GM12878 (cell line): ENCODE measurements at regions not wholly inside any gene's neighbourhood (a gene's known extent, or its start where the extent isn't known, plus 50 kb on each side); places are given as distances from the start of the nearest gene placed in this dataset.

ENCODE experiments used
- IRF3 ChIP-seq: fragments of 450-650 bp; IDR thresholded peaks from 2 replicates; pipeline ENCODE4 v1.6.1; 2014; ENCODE audit warnings: mild to moderate bottlenecking
- JUND ChIP-seq: IDR thresholded peaks from 2 replicates; pipeline ENCODE4 v1.6.1; 2012; ENCODE audit warnings: low read depth, mild to moderate bottlenecking, low read length, improper control_type of control experiment, moderate library complexity
- MAX ChIP-seq: IDR thresholded peaks from 2 replicates; pipeline ENCODE4 v1.6.1; 2012; ENCODE audit warnings: low read depth, low read length, improper control_type of control experiment
- RAD21 ChIP-seq: IDR thresholded peaks from 2 replicates; pipeline ENCODE4 v1.6.1; 2011; ENCODE audit warnings: mild to moderate bottlenecking, low read depth, low read length, moderate library complexity; ENCODE audit not compliant: insufficient read depth
- RFX5 ChIP-seq: IDR thresholded peaks from 2 replicates; pipeline ENCODE4 v1.6.1; 2011; ENCODE audit warnings: low read depth, low read length, improper control_type of control experiment

- TF ChIP-seq RAD21 (no peak), RFX5 (no peak), IRF3 (no peak), JUND (no peak), MAX (no peak)
These were observed 314.9 kb downstream of the TMEM121 start for GRCh38 chr14:105841022-105842009.
